Retinal pigment epithelial cell (primary cell): ENCODE measurements at regions not wholly inside any gene's neighbourhood (a gene's known extent, or its start where the extent isn't known, plus 50 kb on each side); places are given as distances from the start of the nearest gene placed in this dataset.

ENCODE experiments used
- DNase-seq: peaks from one replicate; pipeline ENCODE4 v3.0.0-alpha.2; 2010; ENCODE audit warnings: low read depth
- H3K4me3 ChIP-seq: 2 replicates; pipeline ENCODE4 v1.5.1; 2011; ENCODE audit warnings: mild to moderate bottlenecking, low read length, control low read depth, moderate library complexity
- CTCF ChIP-seq: conservative IDR thresholded peaks from 2 replicates; pipeline ENCODE4 v1.5.1; 2011; ENCODE audit warnings: low read depth, low read length, control low read depth, inconsistent platforms

DNA sequence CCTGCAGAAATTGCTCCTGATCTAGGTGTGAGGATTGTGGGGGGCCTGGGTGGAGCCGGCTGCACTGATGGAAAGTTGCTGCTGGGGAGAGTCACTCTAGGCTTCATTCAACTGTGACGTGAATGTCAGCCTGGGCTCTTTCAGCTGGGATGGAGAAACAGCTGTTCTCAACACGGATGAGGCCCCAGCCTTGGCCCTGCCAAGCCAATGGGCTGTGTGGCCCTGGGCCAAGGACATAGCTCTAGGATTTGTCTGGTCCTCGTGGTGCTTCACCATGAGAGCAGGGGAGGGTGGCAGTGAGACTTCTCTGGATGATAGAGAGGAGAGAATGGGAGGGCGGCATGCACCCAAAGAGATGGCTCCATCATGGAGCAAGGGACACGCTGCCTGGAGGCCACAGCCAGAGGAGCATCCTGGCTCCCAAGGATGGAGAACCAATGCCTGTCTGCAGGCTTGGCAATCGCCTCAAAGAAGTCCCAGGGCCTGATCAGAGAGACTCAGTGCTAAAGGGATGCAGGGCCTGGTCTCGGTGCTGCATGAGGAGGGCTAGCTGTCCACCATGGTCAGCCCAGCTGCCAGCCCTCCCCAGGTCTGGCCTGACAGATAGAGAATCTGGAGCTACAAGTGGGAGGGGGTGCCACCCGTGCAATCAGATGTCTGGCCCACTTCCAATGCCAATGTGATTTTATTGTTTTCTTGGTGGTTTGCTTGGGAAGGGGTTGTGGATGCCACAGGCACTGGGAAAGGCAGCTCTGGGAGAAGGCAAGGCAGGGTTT lies 141.0 kb downstream of the GADD45G start:
- no peak overlapping the region for H3K4me3 ChIP-seq
- TF ChIP-seq CTCF = no peak
- DNase-seq = no peak

DNA sequence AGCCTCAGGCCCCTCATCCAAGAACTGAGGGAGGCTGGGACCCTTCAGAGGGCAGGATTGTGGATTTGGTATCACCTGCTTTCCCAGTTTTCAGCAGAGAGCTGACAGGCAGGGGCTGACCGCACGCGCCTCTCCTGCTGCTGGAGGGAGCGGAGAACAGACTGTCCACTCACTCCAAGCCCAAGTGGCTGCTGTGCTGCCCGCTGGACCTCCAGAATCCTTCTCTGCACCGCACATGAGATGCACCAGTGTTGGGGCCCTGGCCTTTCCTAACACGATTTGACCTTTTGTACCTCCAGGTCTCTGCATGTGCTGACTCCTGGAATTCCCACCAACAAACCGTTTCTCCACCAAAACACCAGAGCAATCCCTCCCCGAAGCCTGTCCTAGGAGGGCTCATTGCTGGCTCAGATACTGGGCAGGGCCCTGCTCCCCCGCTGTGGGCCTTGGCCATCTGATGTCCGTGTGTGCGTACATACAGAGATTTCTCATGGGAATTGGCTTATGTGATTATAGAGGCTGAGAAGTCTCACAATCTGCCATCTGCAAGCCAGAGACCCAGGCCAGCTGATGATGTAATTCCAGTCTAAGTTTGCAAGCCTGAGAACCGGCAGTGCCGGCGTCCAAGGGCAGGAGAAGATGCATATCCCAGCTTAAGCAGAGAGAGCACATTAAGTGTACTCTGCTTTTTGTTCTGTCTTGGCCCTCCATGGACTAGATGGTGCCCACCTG lies 141.7 kb downstream of the GADD45G start:
- no peak for TF ChIP-seq CTCF
- no peak overlapping the region for H3K4me3 ChIP-seq
- no peak for DNase-seq

DNA sequence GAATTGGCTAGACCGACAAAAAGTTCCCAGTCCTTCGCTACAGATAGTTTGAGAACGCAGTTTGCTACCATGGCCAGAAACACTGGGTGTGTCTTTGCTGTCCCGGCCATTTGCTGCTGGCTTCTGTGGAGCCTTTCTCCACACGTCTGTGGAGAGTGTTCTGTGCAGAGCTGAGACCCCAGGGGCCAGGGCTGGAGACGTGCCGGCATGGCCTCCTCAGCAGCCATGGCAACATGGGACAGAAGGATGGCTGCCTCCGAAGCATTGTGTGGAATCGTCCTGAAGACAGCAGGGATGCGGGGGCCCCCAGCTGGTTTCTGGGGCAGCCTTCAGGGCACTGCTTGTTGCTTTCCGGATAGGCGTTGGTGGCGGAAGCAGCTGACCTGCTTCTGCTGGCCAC lies 142.8 kb downstream of the GADD45G start:
- no peak for DNase-seq
- TF ChIP-seq CTCF = no peak
- no peak overlapping the region for H3K4me3 ChIP-seq

- no peak for TF ChIP-seq CTCF
- no peak overlapping the region for H3K4me3 ChIP-seq
- DNase-seq = no peak
Observed at GRCh38 chr9:89748021-89748670, 143.3 kb downstream of the GADD45G start.

GRCh38 chr9:89748831-89749499 lies 144.2 kb downstream of the GADD45G start:
- H3K4me3 ChIP-seq = no peak overlapping the region
- DNase-seq = no peak
- no peak for TF ChIP-seq CTCF

DNA sequence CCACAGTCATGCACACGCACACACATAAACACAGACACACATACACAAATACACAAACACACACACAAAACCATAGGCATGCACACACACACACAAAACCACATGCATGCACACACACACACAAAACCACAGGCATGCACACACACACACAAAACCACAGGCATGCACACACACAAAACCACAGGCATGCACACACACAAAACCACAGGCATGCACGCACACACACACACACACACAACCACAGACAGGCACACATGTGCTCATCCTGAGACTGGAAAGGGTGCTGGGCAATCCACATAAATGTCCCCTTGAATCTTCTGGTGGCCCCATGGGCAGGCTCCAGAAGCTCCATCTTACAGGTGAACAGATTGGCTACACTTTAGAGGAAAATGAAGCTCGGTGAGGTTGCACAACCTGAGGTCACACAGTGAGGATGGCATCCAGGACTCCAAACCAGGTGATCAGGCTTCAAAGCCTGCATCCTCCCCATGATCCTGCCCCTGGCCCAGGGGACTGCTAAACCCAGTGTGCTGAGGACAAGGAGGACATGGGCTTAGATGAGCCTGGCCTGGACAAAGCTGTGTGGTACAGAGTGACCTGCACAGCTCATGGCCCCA lies 144.8 kb downstream of the GADD45G start:
- no peak overlapping the region for H3K4me3 ChIP-seq
- DNase-seq = no peak
- TF ChIP-seq CTCF = no peak
